Naive B cell (primary cell): ENCODE measurements at regions not wholly inside any gene's neighbourhood (a gene's known extent, or its start where the extent isn't known, plus 50 kb on each side); places are given as distances from the start of the nearest gene placed in this dataset.
"Not testable (repeated sequence)": the region's sequence is repeated elsewhere in the genome, so short reads cannot be mapped to it uniquely, and the experiment has no call there.

Source experiments
- ATAC-seq, 2 donors: fragments of 150-1000 bp; cut with Tn5 transposase; 2 replicates each; pipeline ENCODE4 v1.10.0; 2021; ENCODE audit warnings: low read depth in 2 of 2, mild to moderate bottlenecking in 2 of 2, moderate library complexity in 2 of 2
- DNase-seq: peaks from one replicate; pipeline ENCODE4 v3.0.0; 2022
- H3K27ac Mint-ChIP-seq, 6 donors: one replicate each; pipeline ENCODE4 v1.8.0; 2020 to 2022; ENCODE audit warnings: mild to moderate bottlenecking in 6 of 6, mixed read lengths in 6 of 6, moderate library complexity in 5 of 6, inconsistent platforms in 2 of 6
- H3K27me3 Mint-ChIP-seq, 3 donors: one replicate each; pipeline ENCODE4 v1.8.0; 2021 to 2022; ENCODE audit warnings: mixed read lengths in 3 of 3, mild to moderate bottlenecking in 1 of 3
- H3K36me3 Mint-ChIP-seq, 2 donors: one replicate each; pipeline ENCODE4 v1.8.0; 2020 to 2022; ENCODE audit warnings: mixed read lengths in 2 of 2, inconsistent platforms in 1 of 2, mild to moderate bottlenecking in 1 of 2
- H3K4me1 Mint-ChIP-seq, 3 donors: one replicate each; pipeline ENCODE4 v1.8.0; 2020 to 2022; ENCODE audit warnings: mixed read lengths in 3 of 3, inconsistent platforms in 1 of 3, mild to moderate bottlenecking in 1 of 3, moderate library complexity in 1 of 3
- H3K4me3 Mint-ChIP-seq, 8 donors: one replicate each; pipeline ENCODE4 v1.8.0; 2020 to 2022; ENCODE audit warnings: mild to moderate bottlenecking in 8 of 8, mixed read lengths in 8 of 8, moderate library complexity in 8 of 8, inconsistent platforms in 2 of 8
- H3K9me3 Mint-ChIP-seq, 7 donors: one replicate each; pipeline ENCODE4 v1.8.0; 2020 to 2022; ENCODE audit warnings: mixed read lengths in 7 of 7, mild to moderate bottlenecking in 5 of 7, inconsistent platforms in 2 of 7, moderate library complexity in 1 of 7

- Mint-ChIP-seq H3K27ac (no peak overlapping the region), H3K4me1 (no peaks in the 10 kb centered on the region), H3K27me3 (no peaks in the 10 kb centered on the region), H3K4me3 (no peak overlapping the region), H3K9me3 (peaks cover 0 to 3% (median 0%) of the 10 kb centered on the region in 7 donors), H3K36me3 (no peaks in the 10 kb centered on the region)
- ATAC-seq: no peak
- no peak for DNase-seq
These were observed 218.3 kb upstream of the NRIP1 start for GRCh38 chr21:15283138-15283537.

- peaks cover 0 to 3% (median 0%) of the 10 kb centered on the region in 7 donors for H3K9me3 Mint-ChIP-seq
- ATAC-seq (no peak), DNase-seq (no peak)
- no peak overlapping the region for H3K4me3 Mint-ChIP-seq
- no peak overlapping the region for H3K27ac Mint-ChIP-seq
- H3K27me3 Mint-ChIP-seq: no peaks in the 10 kb centered on the region
- H3K36me3 Mint-ChIP-seq: no peaks in the 10 kb centered on the region
- H3K4me1 Mint-ChIP-seq: no peaks in the 10 kb centered on the region
These were observed 219.0 kb upstream of the NRIP1 start for GRCh38 chr21:15283789-15284188.

GRCh38 chr21:15285556-15285955 lies 220.8 kb upstream of the NRIP1 start:
- DNase-seq (no peak), ATAC-seq (no peak)
- no peaks in the 10 kb centered on the region for H3K36me3 Mint-ChIP-seq
- H3K27me3 Mint-ChIP-seq: no peaks in the 10 kb centered on the region
- H3K27ac Mint-ChIP-seq: no peak overlapping the region
- H3K9me3 Mint-ChIP-seq: peaks cover 0 to 3% (median 0%) of the 10 kb centered on the region in 7 donors
- H3K4me3 Mint-ChIP-seq: no peak overlapping the region
- H3K4me1 Mint-ChIP-seq: no peaks in the 10 kb centered on the region

GRCh38 chr21:15289246-15289645 lies 224.4 kb upstream of the NRIP1 start:
- DNase-seq: no peak
- no peaks in the 10 kb centered on the region for H3K36me3 Mint-ChIP-seq
- ATAC-seq: no peak
- no peaks in the 10 kb centered on the region for H3K27me3 Mint-ChIP-seq
- no peak overlapping the region for H3K4me3 Mint-ChIP-seq
- H3K27ac Mint-ChIP-seq: no peak overlapping the region
- no peaks in the 10 kb centered on the region for H3K4me1 Mint-ChIP-seq
- peaks cover 0 to 2% (median 0%) of the 10 kb centered on the region in 7 donors for H3K9me3 Mint-ChIP-seq

GRCh38 chr21:15289896-15290841 lies 225.4 kb upstream of the NRIP1 start:
- Mint-ChIP-seq H3K4me1 (no peaks in the 10 kb centered on the region), H3K36me3 (no peaks in the 10 kb centered on the region), H3K27me3 (no peaks in the 10 kb centered on the region), H3K4me3 (no peak overlapping the region), H3K27ac (no peak overlapping the region), H3K9me3 (peaks cover 0 to 2% (median 0%) of the 10 kb centered on the region in 7 donors)
- ATAC-seq: no peak
- no peak for DNase-seq

GRCh38 chr21:15291621-15292266 lies 226.9 kb upstream of the NRIP1 start:
- no peaks in the 10 kb centered on the region for H3K27me3 Mint-ChIP-seq
- H3K4me3 Mint-ChIP-seq: no peak overlapping the region
- ATAC-seq: no peak

GRCh38 chr21:15293240-15293639 lies 228.4 kb upstream of the NRIP1 start:
- Mint-ChIP-seq H3K36me3 (no peaks in the 10 kb centered on the region), H3K27me3 (no peaks in the 10 kb centered on the region), H3K4me1 (peaks cover 4 to 15% (median 15%) of the 10 kb centered on the region in 3 donors), H3K9me3 (peaks cover 0 to 2% (median 0%) of the 10 kb centered on the region in 7 donors), H3K27ac (peak overlapping the region in 1 of 6 donors; percentile 0), H3K4me3 (no peak overlapping the region)
- DNase-seq (no peak), ATAC-seq (no peak)

More at GRCh38 chr21:15291621-15292266, 226.9 kb upstream of the NRIP1 start:
- Mint-ChIP-seq H3K9me3 (peaks cover 0 to 2% (median 0%) of the 10 kb centered on the region in 7 donors), H3K36me3 (no peaks in the 10 kb centered on the region), H3K4me1 (peaks cover 0 to 5% (median under 1%) of the 10 kb centered on the region in 3 donors), H3K27ac (peak overlapping the region in 1 of 6 donors; percentile 23)
- no peak for DNase-seq

- ATAC-seq (peak in 1 of 2 donors; percentile 69), DNase-seq (no peak)
- no peaks in the 10 kb centered on the region for H3K36me3 Mint-ChIP-seq
- peak overlapping the region in 1 of 6 donors; percentile 81 for H3K27ac Mint-ChIP-seq
- H3K27me3 Mint-ChIP-seq: no peaks in the 10 kb centered on the region
- peaks cover 4 to 16% (median 15%) of the 10 kb centered on the region in 3 donors for H3K4me1 Mint-ChIP-seq
- H3K9me3 Mint-ChIP-seq: peaks cover 3 to 13% (median 4%) of the 10 kb centered on the region in 7 donors
- no peak overlapping the region for H3K4me3 Mint-ChIP-seq
These were observed 231.1 kb upstream of the NRIP1 start for GRCh38 chr21:15295875-15296274.

GRCh38 chr21:15297824-15298223 lies 233.0 kb upstream of the NRIP1 start:
- H3K4me3 Mint-ChIP-seq: no peak overlapping the region
- DNase-seq (peak; percentile 2), ATAC-seq (peak; percentile 38 to 65)
- H3K36me3 Mint-ChIP-seq: peaks cover 0 to 16% of the 10 kb centered on the region in 2 donors
- H3K27ac Mint-ChIP-seq: peak overlapping the region in 1 of 6 donors; percentile 27
- peaks cover 4 to 16% (median 15%) of the 10 kb centered on the region in 3 donors for H3K4me1 Mint-ChIP-seq
- no peaks in the 10 kb centered on the region for H3K27me3 Mint-ChIP-seq
- peaks cover 4 to 30% (median 13%) of the 10 kb centered on the region in 7 donors for H3K9me3 Mint-ChIP-seq

- peaks cover 0 to 17% of the 10 kb centered on the region in 2 donors for H3K36me3 Mint-ChIP-seq
- H3K4me1 Mint-ChIP-seq: peaks cover 4 to 16% (median 15%) of the 10 kb centered on the region in 3 donors
- no peak overlapping the region for H3K27ac Mint-ChIP-seq
- DNase-seq (no peak), ATAC-seq (no peak)
- H3K9me3 Mint-ChIP-seq: peaks cover 4 to 30% (median 13%) of the 10 kb centered on the region in 7 donors
- H3K4me3 Mint-ChIP-seq: no peak overlapping the region
- H3K27me3 Mint-ChIP-seq: no peaks in the 10 kb centered on the region
These were observed 233.5 kb upstream of the NRIP1 start for GRCh38 chr21:15298306-15298705.

- Mint-ChIP-seq H3K4me1 (peaks cover 4 to 16% (median 15%) of the 10 kb centered on the region in 3 donors), H3K36me3 (peaks cover 0 to 17% of the 10 kb centered on the region in 2 donors), H3K9me3 (peaks cover 4 to 30% (median 13%) of the 10 kb centered on the region in 7 donors)
- not testable (repeated sequence) for ATAC-seq, H3K27me3 Mint-ChIP-seq, H3K27ac Mint-ChIP-seq, DNase-seq, H3K4me3 Mint-ChIP-seq
These were observed 234.0 kb upstream of the NRIP1 start for GRCh38 chr21:15298755-15299154.

GRCh38 chr21:15300131-15300530 lies 235.3 kb upstream of the NRIP1 start:
- DNase-seq (no peak), ATAC-seq (no peak)
- no peaks in the 10 kb centered on the region for H3K27me3 Mint-ChIP-seq
- H3K9me3 Mint-ChIP-seq: peaks cover 4 to 30% (median 13%) of the 10 kb centered on the region in 7 donors
- peaks cover 0 to 17% of the 10 kb centered on the region in 2 donors for H3K36me3 Mint-ChIP-seq
- H3K4me1 Mint-ChIP-seq: peaks cover 4 to 16% (median 15%) of the 10 kb centered on the region in 3 donors
- H3K4me3 Mint-ChIP-seq: no peak overlapping the region
- no peak overlapping the region for H3K27ac Mint-ChIP-seq

GRCh38 chr21:15301014-15301413 lies 236.2 kb upstream of the NRIP1 start:
- Mint-ChIP-seq H3K4me1 (peaks cover 4 to 16% (median 11%) of the 10 kb centered on the region in 3 donors), H3K27ac (no peak overlapping the region), H3K4me3 (no peak overlapping the region), H3K9me3 (peaks cover 4 to 30% (median 13%) of the 10 kb centered on the region in 7 donors), H3K36me3 (peaks cover 0 to 17% of the 10 kb centered on the region in 2 donors), H3K27me3 (no peaks in the 10 kb centered on the region)
- DNase-seq (no peak), ATAC-seq (no peak)
